RWPE2 (cell line): ENCODE measurements at regions not wholly inside any gene's neighbourhood (a gene's known extent, or its start where the extent isn't known, plus 50 kb on each side); places are given as distances from the start of the nearest gene placed in this dataset.
A peak's percentile ranks its signal among the peaks of the same experiment; 100 is the strongest.

Experiments used
- ATAC-seq: fragments of 200-7000 bp; cut with Tn5 transposase; 3 replicates; pipeline ENCODE4 v1.9.1; 2021; ENCODE audit warnings: low read depth
- DNase-seq: peaks from one replicate; pipeline ENCODE4 v3.0.0-alpha.2; 2020; ENCODE audit warnings: low spot score
- H3K27ac ChIP-seq: fragments of 450-650 bp; 2 replicates; pipeline ENCODE4 v1.5.1; 2017; ENCODE audit warnings: mild to moderate bottlenecking; ENCODE audit not compliant: poor library complexity, severe bottlenecking
- H3K27me3 ChIP-seq: fragments of 250-450 bp; sonication (Bioruptor Pico); 2 replicates; pipeline ENCODE4 v1.5.1; 2021; ENCODE audit warnings: mild to moderate bottlenecking, moderate library complexity; ENCODE audit not compliant: insufficient read depth, poor library complexity, severe bottlenecking
- H3K36me3 ChIP-seq: fragments of 250-450 bp; sonication (Bioruptor Pico); 2 replicates; pipeline ENCODE4 v1.5.1; 2020; ENCODE audit warnings: low read depth, mild to moderate bottlenecking, moderate library complexity
- H3K4me1 ChIP-seq: fragments of 250-450 bp; sonication (Bioruptor Pico); 2 replicates; pipeline ENCODE4 v1.5.1; 2021; ENCODE audit warnings: mild to moderate bottlenecking, moderate library complexity; ENCODE audit not compliant: insufficient read depth, poor library complexity, severe bottlenecking
- H3K4me3 ChIP-seq: fragments of 250-450 bp; sonication (Bioruptor Pico); 2 replicates; pipeline ENCODE4 v1.5.1; 2021; ENCODE audit warnings: mild to moderate bottlenecking, moderate library complexity; ENCODE audit not compliant: severe bottlenecking
- H3K9me3 ChIP-seq: fragments of 250-450 bp; sonication (Bioruptor Pico); 2 replicates; pipeline ENCODE4 v1.5.1; 2021; ENCODE audit warnings: mild to moderate bottlenecking, moderate library complexity; ENCODE audit not compliant: severe bottlenecking
- CTCF ChIP-seq: fragments of 450-650 bp; IDR thresholded peaks from one replicate; pipeline ENCODE4 v1.5.1; 2017; ENCODE audit warnings: mild to moderate bottlenecking, moderate library complexity; ENCODE audit not compliant: poor library complexity, severe bottlenecking

GRCh38 chr4:28868841-28869240 is 1851.3 kb upstream of the PCDH7 start:
- no peak for TF ChIP-seq CTCF
- H3K9me3 ChIP-seq: no peaks in the 10 kb centered on the region
- H3K4me1 ChIP-seq: no peaks in the 10 kb centered on the region
- no peak overlapping the region for H3K27ac ChIP-seq
- no peak for ATAC-seq
- DNase-seq: no peak
- H3K4me3 ChIP-seq: no peak overlapping the region
- no peaks in the 10 kb centered on the region for H3K27me3 ChIP-seq
- no peaks in the 10 kb centered on the region for H3K36me3 ChIP-seq

- H3K27ac ChIP-seq: no peak overlapping the region
- ATAC-seq: no peak
- no peaks in the 10 kb centered on the region for H3K4me1 ChIP-seq
- DNase-seq: no peak
- no peaks in the 10 kb centered on the region for H3K9me3 ChIP-seq
- no peak overlapping the region for H3K4me3 ChIP-seq
- no peaks in the 10 kb centered on the region for H3K27me3 ChIP-seq
- TF ChIP-seq CTCF: no peak
- no peaks in the 10 kb centered on the region for H3K36me3 ChIP-seq
Observed at GRCh38 chr4:28879178-28879577, 1841.0 kb upstream of the PCDH7 start.

- no peak for DNase-seq
- Histone ChIP-seq H3K27me3 (no peaks in the 10 kb centered on the region), H3K27ac (no peak overlapping the region), H3K4me3 (no peak overlapping the region), H3K4me1 (no peaks in the 10 kb centered on the region), H3K9me3 (no peaks in the 10 kb centered on the region), H3K36me3 (no peaks in the 10 kb centered on the region)
- no peak for TF ChIP-seq CTCF
- ATAC-seq: no peak
Observed at GRCh38 chr4:28879900-28880299, 1840.3 kb upstream of the PCDH7 start.

- 0 out of 3 replicates have a peak, but pooled peaks have one; percentile 25 for ATAC-seq
Observed at GRCh38 chr4:28883211-28883610, 1837.0 kb upstream of the PCDH7 start.

GRCh38 chr4:28886934-28887333 is 1833.2 kb upstream of the PCDH7 start:
- no peaks in the 10 kb centered on the region for H3K9me3 ChIP-seq
- DNase-seq (no peak), ATAC-seq (no peak)
- H3K4me3 ChIP-seq: no peak overlapping the region
- no peaks in the 10 kb centered on the region for H3K27me3 ChIP-seq
- H3K27ac ChIP-seq: no peak overlapping the region
- TF ChIP-seq CTCF: no peak
- H3K36me3 ChIP-seq: no peaks in the 10 kb centered on the region
- no peaks in the 10 kb centered on the region for H3K4me1 ChIP-seq

More at GRCh38 chr4:28883211-28883610, 1837.0 kb upstream of the PCDH7 start:
- no peaks in the 10 kb centered on the region for H3K36me3 ChIP-seq
- no peaks in the 10 kb centered on the region for H3K27me3 ChIP-seq
- DNase-seq: no peak
- no peak overlapping the region for H3K27ac ChIP-seq
- no peaks in the 10 kb centered on the region for H3K9me3 ChIP-seq
- H3K4me3 ChIP-seq: no peak overlapping the region
- TF ChIP-seq CTCF: no peak
- H3K4me1 ChIP-seq: no peaks in the 10 kb centered on the region
